SKM-1 (cell line): ENCODE measurements at regions not wholly inside any gene's neighbourhood (a gene's known extent, or its start where the extent isn't known, plus 50 kb on each side); places are given as distances from the start of the nearest gene placed in this dataset.
"Not testable (repeated sequence)": the region's sequence is repeated elsewhere in the genome, so short reads cannot be mapped to it uniquely, and the experiment has no call there.

Experiments
- DNase-seq: peaks from one replicate; lab custom pipeline; 2025; ENCODE audit not compliant: unreplicated experiment; lab: John Stamatoyannopoulos, UW

DNA sequence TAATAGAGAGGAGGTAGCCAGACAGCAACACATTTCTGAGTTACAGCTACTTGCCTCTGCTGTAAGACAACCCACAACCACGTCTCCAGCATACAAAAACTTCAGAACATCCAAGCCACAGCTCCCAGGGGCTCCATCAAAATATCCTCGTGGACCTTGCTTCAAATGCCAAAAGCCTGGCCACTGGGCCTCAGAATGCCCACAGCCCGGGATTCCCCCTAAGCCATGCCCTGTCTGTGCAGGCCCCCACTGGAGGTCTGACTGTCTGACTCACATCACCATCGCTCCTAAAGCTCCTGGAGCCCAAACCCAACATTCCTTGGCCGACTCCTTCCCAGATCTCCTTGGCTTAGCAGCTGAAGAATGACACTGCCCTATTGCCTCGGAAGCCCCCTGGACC, 186.6 kb upstream of the MAGEB16 start:
- not testable (repeated sequence) for DNase-seq

DNA sequence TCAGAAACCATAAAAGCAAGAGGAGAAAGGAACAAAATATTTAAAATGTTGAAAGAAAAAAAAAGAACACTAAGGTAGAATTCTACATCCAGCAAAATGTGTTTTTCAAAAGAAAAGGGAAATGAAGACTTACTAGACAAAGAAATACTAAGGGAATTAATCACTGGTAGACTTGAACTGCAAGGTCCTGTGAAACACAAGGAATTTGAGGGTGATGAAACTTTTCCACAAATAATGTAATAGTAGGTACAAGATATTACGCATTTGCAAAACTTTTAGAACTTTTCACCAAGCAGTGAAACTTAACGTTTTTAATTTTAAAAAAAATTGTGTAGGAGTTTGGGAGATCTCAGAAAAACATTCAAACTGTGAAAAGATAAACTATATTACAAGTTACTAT, 180.3 kb upstream of the MAGEB16 start:
- no peak for DNase-seq

GRCh38 chrX:35622040-35622439, 176.1 kb upstream of the MAGEB16 start:
- no peak for DNase-seq

DNA sequence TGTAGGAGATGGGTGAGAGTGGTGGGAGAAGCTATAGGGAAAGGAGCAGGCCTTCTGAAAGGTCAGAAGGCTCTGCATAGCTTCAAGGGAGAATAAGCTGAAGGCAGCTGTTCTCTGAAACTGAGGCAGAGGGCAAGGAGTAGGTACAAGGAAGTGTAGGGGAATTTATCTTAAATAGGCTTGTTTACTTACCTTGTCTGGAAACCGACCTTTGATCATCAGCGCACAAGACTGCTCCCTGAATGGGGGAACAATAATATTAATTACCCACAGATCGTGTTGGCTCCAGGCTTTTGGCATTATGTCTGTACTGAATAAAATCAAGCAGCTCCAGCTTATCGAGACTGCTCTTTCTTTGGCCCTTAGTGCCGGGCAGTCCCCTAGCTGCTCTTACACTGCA, 175.5 kb upstream of the MAGEB16 start:
- DNase-seq, result no peak

DNA sequence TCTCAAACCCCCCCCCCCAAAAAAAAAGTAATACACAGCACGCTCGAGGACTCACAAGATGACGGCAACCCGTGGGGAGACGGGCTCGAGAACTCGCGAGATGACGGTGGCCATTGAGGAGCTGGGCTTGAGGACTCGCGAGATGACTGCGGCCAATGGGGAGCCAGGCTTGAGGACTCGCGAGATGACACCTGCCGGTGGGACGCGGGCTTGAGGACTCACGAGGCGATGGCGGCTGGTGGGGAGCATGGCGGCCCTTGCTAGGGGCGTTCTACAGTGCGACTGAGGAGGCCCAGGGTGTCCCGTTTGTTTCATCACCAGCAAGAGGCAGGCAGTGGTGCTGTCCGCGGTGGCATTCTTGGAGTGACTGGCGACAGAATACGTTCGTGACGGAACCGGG, 172.4 kb upstream of the MAGEB16 start:
- DNase-seq, result no peak

GRCh38 chrX:35626124-35626523, 172.0 kb upstream of the MAGEB16 start:
- no peak for DNase-seq

DNA sequence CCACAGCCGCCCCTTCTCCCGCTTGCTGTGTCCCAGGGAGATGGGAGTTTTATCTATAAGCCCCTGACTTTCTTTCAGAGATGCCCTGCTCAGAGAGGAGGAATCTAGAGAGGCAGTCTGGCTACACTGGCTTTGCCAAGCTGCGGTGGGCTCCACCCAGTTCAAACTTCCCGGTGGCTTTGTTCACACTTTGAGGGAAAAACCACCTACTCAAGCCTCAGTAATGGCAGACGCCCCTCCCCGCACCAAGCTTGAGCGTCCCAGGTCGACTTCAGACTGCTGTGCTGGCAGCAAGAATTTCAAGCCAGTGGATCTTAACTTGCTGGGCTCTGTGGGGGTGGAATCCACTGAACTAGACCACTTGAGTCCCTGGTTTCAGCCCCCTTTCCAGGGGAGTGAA, 162.2 kb upstream of the MAGEB16 start:
- DNase-seq, result not testable (repeated sequence)

DNA sequence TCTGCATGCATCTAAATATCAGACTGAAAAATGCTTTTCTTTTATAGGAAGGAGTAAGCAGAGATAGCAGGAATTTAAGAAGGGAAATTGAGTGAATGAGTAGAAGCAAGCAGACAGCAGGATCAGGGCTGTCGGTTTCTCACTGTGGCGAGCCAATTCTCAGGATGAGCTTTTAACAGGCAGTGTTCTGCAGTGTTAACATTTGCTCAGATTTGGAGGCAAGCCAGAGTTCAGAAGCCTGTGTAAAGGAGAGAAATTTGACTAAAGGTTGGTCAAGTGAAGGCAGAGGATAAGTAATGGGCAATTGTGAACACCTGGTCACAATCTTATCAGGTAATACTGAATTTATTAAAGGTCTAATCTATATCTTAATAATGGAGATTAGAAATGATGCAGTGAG, 133.3 kb upstream of the MAGEB16 start:
- DNase-seq, result no peak

GRCh38 chrX:35665311-35665710, 132.8 kb upstream of the MAGEB16 start:
- no peak for DNase-seq

DNA sequence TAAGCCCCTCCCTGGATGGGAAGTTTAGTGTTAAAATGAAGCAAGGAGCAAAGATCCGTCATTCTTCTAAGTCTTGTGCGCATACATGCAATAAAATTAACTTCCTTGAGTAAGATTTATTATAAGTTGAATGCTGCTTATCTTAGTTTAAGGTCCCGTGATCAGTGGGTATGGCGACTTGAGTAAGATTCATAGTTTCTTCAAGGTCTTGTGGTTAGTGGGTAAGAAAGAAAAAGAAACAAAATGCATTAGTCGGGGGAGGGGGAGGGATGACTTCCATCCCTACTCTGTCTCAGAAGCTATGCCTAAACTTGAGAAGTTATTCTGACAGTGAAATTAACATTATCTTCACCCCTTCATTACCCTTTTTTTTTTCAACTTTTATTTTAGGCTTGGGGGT, 127.3 kb upstream of the MAGEB16 start:
- DNase-seq, result no peak

DNA sequence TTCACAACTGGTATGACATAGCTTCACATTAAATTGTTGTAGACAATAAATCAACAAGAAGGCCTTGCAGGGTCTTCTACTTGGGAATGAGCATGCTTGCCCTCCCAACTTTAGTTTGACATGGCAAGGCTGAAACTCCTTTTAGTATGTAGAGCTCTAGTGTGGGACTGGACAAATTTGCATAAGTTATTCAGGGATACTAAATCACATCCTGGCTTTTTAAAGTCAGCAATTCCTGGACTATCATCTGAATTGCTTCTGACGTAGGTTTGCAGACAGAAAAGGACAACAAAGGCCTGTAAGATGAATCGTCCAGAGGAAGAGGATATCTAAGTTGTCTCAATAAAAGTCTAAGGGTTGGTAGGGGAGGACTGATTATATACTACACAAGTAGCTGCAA, 123.0 kb upstream of the MAGEB16 start:
- DNase-seq, result no peak

DNA sequence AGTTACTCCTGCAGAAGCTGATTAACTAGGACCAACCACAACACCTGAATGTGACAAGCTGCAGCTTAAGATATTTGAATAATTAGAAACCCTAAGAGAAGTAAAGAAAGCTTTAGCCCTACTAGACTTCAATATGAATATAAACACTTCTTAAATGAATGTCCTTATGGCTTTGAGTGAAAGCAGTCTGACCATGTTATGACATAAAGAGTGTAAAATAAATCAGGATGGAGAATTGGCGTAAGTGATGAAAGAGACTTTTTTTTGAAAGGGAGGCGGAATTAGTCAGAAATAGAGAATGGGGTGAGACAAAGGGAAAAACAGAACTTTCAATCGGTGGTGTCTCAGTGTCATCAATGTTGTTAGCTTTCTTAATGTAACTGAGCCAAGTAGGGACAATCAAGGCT, 117.2 kb upstream of the MAGEB16 start:
- no peak for DNase-seq

- no peak for DNase-seq
Observed at GRCh38 chrX:35682476-35682875, 115.7 kb upstream of the MAGEB16 start.

DNA sequence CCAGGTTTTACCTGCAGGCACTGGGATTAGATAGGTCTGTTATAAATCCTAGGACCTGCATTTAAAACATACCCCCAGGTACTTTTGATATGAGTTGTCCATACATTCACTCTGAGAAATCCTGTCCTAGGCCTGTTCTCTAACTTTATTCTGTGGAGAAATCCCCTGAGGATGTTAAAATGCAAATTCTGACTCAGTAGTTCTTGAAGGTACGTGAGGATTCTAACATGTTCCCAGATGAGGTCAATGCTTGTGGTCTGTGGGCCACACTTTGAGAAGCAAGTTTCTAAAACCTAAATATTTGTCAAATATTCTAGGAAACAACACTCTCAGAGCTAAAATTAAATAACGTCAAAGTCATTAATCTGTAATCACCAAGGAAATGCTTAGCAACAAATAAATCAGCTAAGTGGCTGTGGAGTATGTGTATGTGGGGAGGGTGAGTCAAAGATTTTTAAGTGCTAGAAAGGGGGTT, 101.3 kb upstream of the MAGEB16 start:
- DNase-seq, result no peak

- peak; percentile 61 for DNase-seq
Observed at GRCh38 chrX:35699642-35700041, 98.5 kb upstream of the MAGEB16 start.

DNA sequence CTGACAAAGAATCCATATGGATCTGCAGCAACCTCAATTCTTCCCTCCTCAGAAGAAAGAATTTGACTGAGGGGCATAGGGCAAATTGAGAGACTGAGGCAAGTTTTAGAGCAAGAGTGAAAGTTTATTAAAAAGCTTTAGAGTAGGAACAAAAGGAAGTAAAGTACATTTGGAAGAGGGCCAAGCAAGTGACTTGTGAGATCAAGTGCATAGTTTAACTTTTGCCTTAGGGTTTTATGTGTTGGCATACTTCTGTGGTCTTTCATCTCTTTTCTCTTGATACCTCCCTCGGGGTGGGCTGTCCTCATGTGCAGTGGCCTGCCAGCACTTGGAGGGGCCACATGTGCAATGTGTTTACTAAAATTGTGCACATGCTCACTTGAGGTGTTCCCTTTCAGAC, 98.0 kb upstream of the MAGEB16 start:
- DNase-seq, result no peak

- no peak for DNase-seq
Observed at GRCh38 chrX:35711281-35711680, 86.9 kb upstream of the MAGEB16 start.

DNA sequence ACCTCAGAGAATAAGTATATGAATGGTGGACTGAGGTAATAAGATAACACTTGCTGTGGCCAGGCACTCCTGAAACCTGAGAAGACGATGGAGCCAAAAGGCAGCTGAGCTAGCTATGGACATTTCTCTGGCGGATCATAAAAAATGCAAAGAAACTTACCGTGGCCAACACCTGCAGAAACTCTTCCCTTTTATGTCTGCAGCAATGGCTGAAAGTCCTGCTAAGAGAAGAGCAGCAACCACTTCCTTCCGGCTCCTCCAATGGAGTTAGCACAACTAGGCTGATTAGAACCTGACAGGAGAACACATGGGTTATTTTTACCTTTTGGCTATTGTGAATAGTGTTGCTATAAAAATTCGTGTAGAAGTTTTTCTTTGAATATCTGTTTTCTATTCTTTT, 76.0 kb upstream of the MAGEB16 start:
- no peak for DNase-seq

DNA sequence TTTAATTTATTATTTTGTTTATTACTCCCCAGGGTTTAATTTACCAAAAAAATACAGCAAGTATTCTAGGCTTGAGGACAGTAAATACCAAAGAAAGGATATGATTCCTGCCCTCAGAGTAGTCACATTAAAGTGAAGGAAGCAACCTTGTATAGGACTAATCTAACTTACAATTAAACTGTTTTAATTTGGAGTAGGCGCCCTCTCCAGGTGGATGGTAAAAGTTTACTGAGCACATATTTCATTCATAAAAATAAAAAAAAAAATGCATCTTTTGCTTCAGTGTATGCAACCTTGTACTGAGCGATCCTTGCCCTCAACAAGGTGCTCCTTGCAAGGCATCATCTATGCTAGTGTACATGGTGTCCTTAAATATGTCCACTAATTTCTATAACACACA, 72.0 kb upstream of the MAGEB16 start:
- DNase-seq, result no peak

DNA sequence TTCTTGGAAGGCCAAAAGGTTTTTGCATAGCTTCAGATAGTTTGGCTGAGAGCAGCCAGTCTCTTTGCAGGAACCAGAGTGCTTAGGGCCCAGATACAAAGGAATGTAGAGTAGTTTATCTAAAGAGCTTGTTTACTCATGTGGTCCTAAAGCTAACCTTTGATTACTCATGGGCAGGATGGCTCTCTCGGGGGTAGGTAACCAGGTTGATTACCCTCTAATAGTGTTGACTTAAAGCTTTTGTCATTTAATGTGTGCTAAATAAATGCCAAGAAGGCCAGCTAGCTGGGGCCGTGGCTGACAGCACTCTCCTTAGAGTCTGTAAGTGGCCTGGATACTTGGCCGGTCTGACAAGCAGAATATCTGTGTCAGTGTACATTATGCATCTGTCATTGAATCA, 69.7 kb upstream of the MAGEB16 start:
- no peak for DNase-seq

- no peak for DNase-seq
Observed at GRCh38 chrX:35733879-35734278, 64.3 kb upstream of the MAGEB16 start.

DNA sequence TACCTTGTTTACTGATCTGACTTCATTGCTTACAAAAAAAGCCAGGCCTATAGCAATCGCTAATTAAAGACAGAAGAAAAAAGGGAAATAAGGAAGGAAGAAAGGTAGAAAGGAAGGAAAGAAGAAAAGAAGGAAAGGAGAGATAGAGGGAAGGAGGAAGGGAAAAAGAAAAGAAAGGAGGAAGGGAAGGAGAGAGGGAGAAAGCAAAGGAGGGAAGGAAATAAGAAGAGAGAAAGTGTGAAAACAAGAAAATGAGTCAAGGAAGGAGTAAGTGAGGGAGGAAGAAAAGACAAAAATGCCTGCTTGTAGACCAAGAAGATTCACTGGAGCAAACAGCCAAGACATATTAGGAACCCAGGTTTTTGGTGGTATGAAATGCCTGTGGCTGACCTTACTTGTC, 57.0 kb upstream of the MAGEB16 start:
- no peak for DNase-seq

DNA sequence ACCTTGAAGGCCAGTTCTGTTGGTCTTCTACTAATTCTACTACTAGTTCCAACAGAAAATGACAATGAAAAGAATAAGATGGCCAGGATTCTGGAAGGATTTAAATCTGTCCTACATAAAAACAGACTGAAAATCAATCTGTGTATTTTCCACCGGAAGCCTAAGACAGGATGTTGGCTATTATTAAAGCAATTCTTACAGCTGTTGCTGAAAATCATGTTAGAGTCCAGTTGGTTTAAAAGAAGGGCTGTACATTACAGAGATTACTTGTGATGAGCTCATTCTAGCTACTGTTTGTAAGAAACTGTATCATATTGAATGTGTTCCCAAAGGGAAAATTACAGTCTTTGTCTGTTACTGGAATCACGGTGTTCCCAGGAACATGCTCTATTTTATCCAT, 54.8 kb upstream of the MAGEB16 start:
- DNase-seq, result no peak
